HCT116 (cell line): ENCODE measurements at regions not wholly inside any gene's neighbourhood (a gene's known extent, or its start where the extent isn't known, plus 50 kb on each side); places are given as distances from the start of the nearest gene placed in this dataset.

Experiments
- ATF3 ChIP-seq: IDR thresholded peaks from 2 replicates; pipeline ENCODE4 v1.6.1; 2012
- CBX3 ChIP-seq: IDR thresholded peaks from 2 replicates; pipeline ENCODE4 v1.6.1; 2012; ENCODE audit warnings: low read depth
- CEBPB ChIP-seq: IDR thresholded peaks from 2 replicates; pipeline ENCODE4 v1.6.1; 2012; ENCODE audit warnings: low read depth
- CTCF ChIP-seq, 3 experiments: fragments of 200-600 bp in 1 of 3; sonication (generic) in 1 of 3; IDR thresholded peaks in 2 of 3; conservative IDR thresholded peaks in 1 of 3; 2 replicates each; pipeline ENCODE4 v1.5.1; 2012 to 2017; ENCODE audit warnings: low read depth in 2 of 3, low read length in 2 of 3, antibody characterized with exemption in 1 of 3, borderline replicate concordance in 1 of 3, control low read depth in 1 of 3, mild to moderate bottlenecking in 1 of 3, mixed read lengths in 1 of 3, mixed run types in 1 of 3, moderate library complexity in 1 of 3; ENCODE audit not compliant: insufficient read depth in 1 of 3
- EZH2 ChIP-seq: fragments of 200-600 bp; sonication (generic); IDR thresholded peaks from 2 replicates; pipeline ENCODE4 v1.6.1; 2017; ENCODE audit warnings: antibody characterized with exemption, mixed run types
- FOSL1 ChIP-seq: IDR thresholded peaks from 2 replicates; pipeline ENCODE4 v1.6.1; 2012; ENCODE audit warnings: low read depth
- POLR2A ChIP-seq: IDR thresholded peaks from 2 replicates; pipeline ENCODE4 v1.7.0; 2011; ENCODE audit warnings: borderline replicate concordance; ENCODE audit not compliant: insufficient read depth, insufficient read length; ENCODE audit errors: extremely low read depth
- POLR2AphosphoS5 ChIP-seq: IDR thresholded peaks from 2 replicates; pipeline ENCODE4 v1.6.1; 2011; ENCODE audit warnings: mild to moderate bottlenecking, low read depth, low read length, moderate library complexity
- RAD21 ChIP-seq: IDR thresholded peaks from 2 replicates; pipeline ENCODE4 v1.6.1; 2012; ENCODE audit warnings: low read depth, mild to moderate bottlenecking
- SIN3A ChIP-seq: IDR thresholded peaks from 2 replicates; pipeline ENCODE4 v1.6.1; 2012; ENCODE audit warnings: low read depth
- YY1 ChIP-seq: IDR thresholded peaks from 2 replicates; pipeline ENCODE4 v1.6.1; 2011; ENCODE audit warnings: low read length, low read depth, moderate library complexity, mild to moderate bottlenecking; ENCODE audit not compliant: insufficient replicate concordance; ENCODE audit errors: extremely low read depth
- ZNF274 ChIP-seq: fragments of 200-500 bp; sonication (Bioruptor generic); IDR thresholded peaks from 2 replicates; pipeline ENCODE4 v1.6.1; 2014; ENCODE audit warnings: mild to moderate bottlenecking, low read depth, low read length, inconsistent platforms
- TF ChIP-seq, protein P1 (sequence below): IDR thresholded peaks from 2 replicates; pipeline ENCODE4 v1.6.1; 2012; ENCODE audit warnings: low read depth

- TF ChIP-seq ZNF274 (no peak), POLR2A (no peak), CTCF (IDR thresholded peaks at IDR 0.05 in 2 of 3, conservative IDR thresholded peaks at IDR 0.05 in 1 of 3; ENCODE audit: borderline replicate concordance in 1 of 3, insufficient read depth in 1 of 3, low read depth in 2 of 3, low read length in 2 of 3) (no peak), SIN3A (no peak), RAD21 (no peak), CEBPB (no peak), CBX3 (no peak), POLR2AphosphoS5 (no peak), FOSL1 (no peak), YY1 (no peak), EZH2 (no peak), ATF3 (no peak)
- TF ChIP-seq, protein P1, sequence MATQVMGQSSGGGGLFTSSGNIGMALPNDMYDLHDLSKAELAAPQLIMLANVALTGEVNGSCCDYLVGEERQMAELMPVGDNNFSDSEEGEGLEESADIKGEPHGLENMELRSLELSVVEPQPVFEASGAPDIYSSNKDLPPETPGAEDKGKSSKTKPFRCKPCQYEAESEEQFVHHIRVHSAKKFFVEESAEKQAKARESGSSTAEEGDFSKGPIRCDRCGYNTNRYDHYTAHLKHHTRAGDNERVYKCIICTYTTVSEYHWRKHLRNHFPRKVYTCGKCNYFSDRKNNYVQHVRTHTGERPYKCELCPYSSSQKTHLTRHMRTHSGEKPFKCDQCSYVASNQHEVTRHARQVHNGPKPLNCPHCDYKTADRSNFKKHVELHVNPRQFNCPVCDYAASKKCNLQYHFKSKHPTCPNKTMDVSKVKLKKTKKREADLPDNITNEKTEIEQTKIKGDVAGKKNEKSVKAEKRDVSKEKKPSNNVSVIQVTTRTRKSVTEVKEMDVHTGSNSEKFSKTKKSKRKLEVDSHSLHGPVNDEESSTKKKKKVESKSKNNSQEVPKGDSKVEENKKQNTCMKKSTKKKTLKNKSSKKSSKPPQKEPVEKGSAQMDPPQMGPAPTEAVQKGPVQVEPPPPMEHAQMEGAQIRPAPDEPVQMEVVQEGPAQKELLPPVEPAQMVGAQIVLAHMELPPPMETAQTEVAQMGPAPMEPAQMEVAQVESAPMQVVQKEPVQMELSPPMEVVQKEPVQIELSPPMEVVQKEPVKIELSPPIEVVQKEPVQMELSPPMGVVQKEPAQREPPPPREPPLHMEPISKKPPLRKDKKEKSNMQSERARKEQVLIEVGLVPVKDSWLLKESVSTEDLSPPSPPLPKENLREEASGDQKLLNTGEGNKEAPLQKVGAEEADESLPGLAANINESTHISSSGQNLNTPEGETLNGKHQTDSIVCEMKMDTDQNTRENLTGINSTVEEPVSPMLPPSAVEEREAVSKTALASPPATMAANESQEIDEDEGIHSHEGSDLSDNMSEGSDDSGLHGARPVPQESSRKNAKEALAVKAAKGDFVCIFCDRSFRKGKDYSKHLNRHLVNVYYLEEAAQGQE: no peak
Measured at GRCh38 chr4:145301386-145302080, 121.1 kb upstream of the OTUD4 start.
